K562 (cell line): ENCODE measurements at regions not wholly inside any gene's neighbourhood (a gene's known extent, or its start where the extent isn't known, plus 50 kb on each side); places are given as distances from the start of the nearest gene placed in this dataset.

ENCODE experiments used
- ATAC-seq: fragments of 200-7000 bp; cut with Tn5 transposase; 3 replicates; pipeline ENCODE4 v1.9.1; 2020; ENCODE audit warnings: moderate library complexity
- BruUV-seq: library from RNA; stranded (reverse); fragments of 400-500 nt; replicated peaks from 2 replicates; lab custom pipeline; 2021; lab: Mats Ljungman, UMichigan
- CTCF ChIA-PET: fragments of 300-600 bp; formaldehyde crosslinking; extraction: SDS; loops from one replicate; lab custom pipeline; 2021; ENCODE audit warnings: low intra/inter-chr PET ratio; lab: Yijun Ruan, JAX
- POLR2A ChIA-PET: fragments of 300-600, 350-650 bp; sonication (Branson Sonifier 250); formaldehyde crosslinking; extraction: SDS; loops from one replicate; lab custom pipeline; 2021; ENCODE audit warnings: antibody characterized with exemption, inconsistent platforms; lab: Yijun Ruan, JAX
- DNase-seq, 4 experiments: peaks; one replicate each; pipeline versions ENCODE4 v3.0.0 to v3.0.0-alpha.2; 2011 to 2018; ENCODE audit warnings: low spot score in 3 of 4, mixed read lengths in 3 of 4; ENCODE audit errors: extremely low read depth in 1 of 4
- FAIRE-seq: peaks from 2 replicates; lab custom pipeline; 2011; peaks lifted over from hg19 to GRCh38; lab: Jason Lieb, UNC
- H2AFZ ChIP-seq: 2 replicates; pipeline ENCODE4 v1.6.0; 2011; ENCODE audit warnings: low read depth, low read length, control low read depth, inconsistent platforms
- H3K27ac ChIP-seq: fragments of 200-600 bp; 3 replicates; pipeline ENCODE4 v1.8.0; 2011; ENCODE audit warnings: low read depth, mild to moderate bottlenecking, control low read depth, inconsistent platforms, low read length, moderate library complexity, mixed read lengths; ENCODE audit errors: extremely low read depth
- H3K27me3 ChIP-seq, 2 experiments: fragments of 300-600 bp in 1 of 2; 2 replicates in 1 of 2; 3 replicates in 1 of 2; pipeline versions ENCODE4 v1.6.0 to v1.8.0; 2011; ENCODE audit warnings: inconsistent platforms in 2 of 2, low read length in 2 of 2, mild to moderate bottlenecking in 1 of 2, mixed read lengths in 1 of 2, moderate library complexity in 1 of 2; ENCODE audit not compliant: control insufficient read depth in 2 of 2, insufficient read depth in 2 of 2
- H3K36me3 ChIP-seq: fragments of 300-600 bp; 3 replicates; pipeline ENCODE4 v1.8.0; 2011; ENCODE audit warnings: mild to moderate bottlenecking, low read length, inconsistent platforms; ENCODE audit not compliant: control insufficient read depth, insufficient read depth
- H3K4me1 ChIP-seq, 2 experiments: fragments of 200-600 bp in 1 of 2; replicated peaks in 1 of 2; 2 replicates in 1 of 2; 3 replicates in 1 of 2; pipeline versions ENCODE4 v1.5.1 to v1.8.0; 2011; ENCODE audit warnings: inconsistent platforms in 2 of 2, low read length in 2 of 2, mild to moderate bottlenecking in 1 of 2, mixed read lengths in 1 of 2, moderate library complexity in 1 of 2; ENCODE audit not compliant: control insufficient read depth in 2 of 2, insufficient read depth in 2 of 2
- H3K4me2 ChIP-seq: 2 replicates; pipeline ENCODE4 v1.6.1; 2011; ENCODE audit warnings: low read length, control low read depth, inconsistent platforms, mixed read lengths; ENCODE audit not compliant: insufficient read depth
- H3K4me3 ChIP-seq: fragments of 200-600 bp; sonication (generic), shearing (Covaris generic); 2 replicates; pipeline ENCODE4 v1.5.1; 2016; ENCODE audit warnings: control low read depth, inconsistent platforms
- H3K79me2 ChIP-seq: fragments of 200-600 bp; 3 replicates; pipeline ENCODE4 v1.8.0; 2011; ENCODE audit warnings: low read length, inconsistent platforms; ENCODE audit not compliant: control insufficient read depth, insufficient read depth
- H3K9ac ChIP-seq, 2 experiments: 2 replicates each; pipeline versions ENCODE4 v1.6.0 to v1.6.1; 2011; ENCODE audit warnings: low read depth in 2 of 2, low read length in 2 of 2, control low read depth in 1 of 2, inconsistent platforms in 1 of 2, mild to moderate bottlenecking in 1 of 2, mixed read lengths in 1 of 2; ENCODE audit not compliant: insufficient read depth in 1 of 2
- H3K9me1 ChIP-seq: one replicate; pipeline ENCODE4 v1.6.0; 2011; ENCODE audit warnings: inconsistent platforms, mild to moderate bottlenecking, low read length, moderate library complexity; ENCODE audit not compliant: control insufficient read depth, insufficient read depth
- H3K9me3 ChIP-seq: replicated peaks from 2 replicates; pipeline ENCODE4 v1.5.1; 2011; ENCODE audit warnings: low read depth, low read length, inconsistent platforms; ENCODE audit not compliant: control insufficient read depth, insufficient read depth
- H4K20me1 ChIP-seq: replicated peaks from 2 replicates; pipeline ENCODE4 v1.6.1; 2011; ENCODE audit warnings: low read length, inconsistent platforms, mixed read lengths; ENCODE audit not compliant: control insufficient read depth, insufficient read depth
- FOS ChIP-seq: IDR thresholded peaks from 3 replicates; pipeline ENCODE4 v1.6.1; 2011; ENCODE audit not compliant: insufficient read length; ENCODE audit errors: extremely low read depth
- FOSL1 ChIP-seq: fragments of 200-800 bp; sonication (Bioruptor generic); conservative IDR thresholded peaks from 2 replicates; pipeline ENCODE4 v1.6.1; 2016; ENCODE audit warnings: missing genetic modification characterization, missing compliant biosample characterization
- HDAC8 ChIP-seq: fragments of 450-650 bp; IDR thresholded peaks from 2 replicates; pipeline ENCODE4 v1.6.1; 2016; ENCODE audit warnings: mild to moderate bottlenecking, missing genetic modification characterization, moderate library complexity, missing compliant biosample characterization
- MYBL2 ChIP-seq, 2 experiments: fragments of 450-650 bp in 1 of 2; sonication (generic) in 1 of 2; formaldehyde crosslinking in 1 of 2; IDR thresholded peaks; 2 replicates each; pipeline versions ENCODE4 v1.6.1 to v1.8.1; 2017 to 2022; ENCODE audit warnings: borderline replicate concordance in 1 of 2, inconsistent platforms in 1 of 2, low read depth in 1 of 2, mild to moderate bottlenecking in 1 of 2, missing genetic modification reagents in 1 of 2, moderate library complexity in 1 of 2
- PRMT5 ChIP-seq: sonication (generic); formaldehyde crosslinking; IDR thresholded peaks from 2 replicates; pipeline ENCODE4 v1.5.0; 2020; ENCODE audit warnings: missing genetic modification reagents
- RBM34 ChIP-seq: fragments of 200-400 bp; formaldehyde crosslinking; IDR thresholded peaks from 2 replicates; pipeline ENCODE4 v1.6.1; 2018; ENCODE audit warnings: low read length, borderline replicate concordance; ENCODE audit not compliant: insufficient read depth
- VEZF1 ChIP-seq: fragments of 200-800 bp; sonication (Bioruptor generic); IDR thresholded peaks from 2 replicates; pipeline ENCODE4 v1.6.1; 2017; ENCODE audit warnings: missing genetic modification characterization, missing compliant biosample characterization
- ZFP1 ChIP-seq: fragments of 450-650 bp; formaldehyde crosslinking; IDR thresholded peaks from 2 replicates; pipeline ENCODE4 v1.4.0; 2020; ENCODE audit warnings: mild to moderate bottlenecking, mixed read lengths
- ZNF263 ChIP-seq: sonication (generic); formaldehyde crosslinking; IDR thresholded peaks from 2 replicates; pipeline ENCODE4 v1.8.0; 2022; ENCODE audit warnings: mild to moderate bottlenecking, missing genetic modification reagents, borderline replicate concordance
- ZNF76 ChIP-seq: fragments of 250-450 bp; sonication (Bioruptor Pico); IDR thresholded peaks from 2 replicates; pipeline ENCODE4 v1.4.0; 2020; ENCODE audit warnings: mild to moderate bottlenecking, moderate library complexity, borderline replicate concordance
- WGBS: fragments of 100-300 bp; shearing (Covaris generic); methylation state at CpG from one replicate; pipeline ENCODE4 v1.1.6; 2016; ENCODE audit warnings: low coverage, mixed read lengths; ENCODE audit not compliant: insufficient coverage; ENCODE audit errors: missing lambda C conversion rate; 5-methylcytosine and 5-hydroxymethylcytosine counted together
- in situ Hi-C: fragments of 300-500 bp; cut with MboI; formaldehyde crosslinking; loops from 4 replicates; pipeline ENCODE4 v1.15.0; 2018; ENCODE audit warnings: inconsistent platforms, mixed read lengths
- intact Hi-C: fragments of 100-400 bp; cut with micrococcal nuclease; formaldehyde crosslinking; loops from 2 replicates; pipeline ENCODE4 v1.14.2; 2022

GRCh38 chr13:109315481-109315880, 470.9 kb downstream of the IRS2 start:
- BruUV-seq: no TSS peak
- no peak overlapping the region for H3K27ac ChIP-seq
- H4K20me1 ChIP-seq: no peaks in the 10 kb centered on the region
- H3K4me1 ChIP-seq: no peaks in the 10 kb centered on the region
- intact Hi-C loops (no loop called here), in situ Hi-C loops (no loop called here)
- ATAC-seq (no peak), DNase-seq (no peak), FAIRE-seq (no peak)
- no peaks in the 10 kb centered on the region for H3K36me3 ChIP-seq
- CTCF ChIA-PET: no interaction called here
- no peaks in the 10 kb centered on the region for H3K9me3 ChIP-seq
- POLR2A ChIA-PET: no interaction called here
- H3K79me2 ChIP-seq: no peaks in the 10 kb centered on the region
- WGBS: 0% methylated on average over 4 of the region's 4 CpGs
- no peak overlapping the region for H3K9ac ChIP-seq
- TF ChIP-seq FOSL1 (tag) (no peak), VEZF1 (no peak)
- no peaks in the 10 kb centered on the region for H3K9me1 ChIP-seq
- H3K4me3 ChIP-seq: no peak overlapping the region
- H3K27me3 ChIP-seq: no peaks in the 10 kb centered on the region
- H2AFZ ChIP-seq: no peak overlapping the region
- no peak overlapping the region for H3K4me2 ChIP-seq

DNA sequence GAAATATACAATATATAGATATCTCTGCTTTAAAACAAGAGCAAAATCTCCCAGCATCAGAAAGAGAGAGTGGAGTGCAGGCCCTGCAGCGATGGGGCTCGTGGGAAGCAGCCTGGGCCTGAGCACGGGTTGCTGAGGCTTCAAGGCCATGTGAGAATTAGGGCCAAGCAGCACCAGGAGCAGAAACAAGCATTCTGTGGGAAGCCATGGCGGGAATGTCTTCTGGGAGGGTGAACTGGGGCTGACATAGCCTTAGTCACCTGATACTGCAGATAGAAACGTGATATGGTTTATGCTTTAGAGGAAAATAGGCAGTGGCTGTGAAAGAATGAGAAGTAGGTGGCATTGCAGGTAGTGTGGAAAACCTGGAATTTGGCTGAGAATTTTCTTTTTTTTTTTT, 472.3 kb downstream of the IRS2 start:
- Histone ChIP-seq H3K36me3 (no peaks in the 10 kb centered on the region), H3K9me3 (no peaks in the 10 kb centered on the region), H3K4me1 (no peaks in the 10 kb centered on the region), H3K27me3 (no peaks in the 10 kb centered on the region), H3K27ac (no peak overlapping the region), H2AFZ (no peak overlapping the region), H3K79me2 (no peaks in the 10 kb centered on the region), H4K20me1 (no peaks in the 10 kb centered on the region), H3K4me2 (no peak overlapping the region), H3K9me1 (no peaks in the 10 kb centered on the region), H3K4me3 (no peak overlapping the region), H3K9ac (no peak overlapping the region)
- WGBS: 0% methylated on average over 5 of the region's 5 CpGs
- no peak for DNase-seq
- in situ Hi-C loops (no loop called here), intact Hi-C loops (no loop called here)
- no peak for FAIRE-seq
- ChIA-PET CTCF (no interaction called here), POLR2A (no interaction called here)
- no peak for ATAC-seq
- TF ChIP-seq PRMT5 (no peak), MYBL2 (IDR thresholded peaks at IDR 0.05; ENCODE audit: low read depth) (no peak), MYBL2 (CRISPR knock-in tag; IDR thresholded peaks at IDR 0.05; ENCODE audit: borderline replicate concordance) (no peak), ZNF76 (no peak), ZNF263 (no peak), ZFP1 (CRISPR knock-in tag) (no peak), FOS (no peak), HDAC8 (tag) (no peak), RBM34 (no peak)
- BruUV-seq: no TSS peak
